Skeletal muscle cell (primary cell): ENCODE measurements at regions not wholly inside any gene's neighbourhood (a gene's known extent, or its start where the extent isn't known, plus 50 kb on each side); places are given as distances from the start of the nearest gene placed in this dataset.
A peak's percentile ranks its signal among the peaks of the same experiment; 100 is the strongest.
"Not testable (repeated sequence)": the region's sequence is repeated elsewhere in the genome, so short reads cannot be mapped to it uniquely, and the experiment has no call there.

Experiments used
- DNase-seq: peaks from one replicate; pipeline ENCODE4 v3.0.0-alpha.2; 2010; ENCODE audit warnings: low read depth
- H3K4me3 ChIP-seq: 2 replicates; pipeline ENCODE4 v1.5.1; 2011; ENCODE audit warnings: low read depth, mild to moderate bottlenecking, control low read depth, low read length, moderate library complexity

GRCh38 chr12:46579474-46579873 is 206.9 kb upstream of the SLC38A2 start:
- H3K4me3 ChIP-seq = no peak overlapping the region
- no peak for DNase-seq

- H3K4me3 ChIP-seq = no peak overlapping the region
- DNase-seq = no peak
Observed at GRCh38 chr12:46578190-46578982, 205.8 kb upstream of the SLC38A2 start.

GRCh38 chr12:46577063-46577776 is 204.6 kb upstream of the SLC38A2 start:
- H3K4me3 ChIP-seq = no peak overlapping the region
- DNase-seq = no peak

- no peak for DNase-seq
- H3K4me3 ChIP-seq = no peak overlapping the region
Observed at GRCh38 chr12:46574847-46575246, 202.3 kb upstream of the SLC38A2 start.

GRCh38 chr12:46573347-46573658 is 200.7 kb upstream of the SLC38A2 start:
- no peak overlapping the region for H3K4me3 ChIP-seq
- no peak for DNase-seq

- no peak overlapping the region for H3K4me3 ChIP-seq
- DNase-seq = no peak
Observed at GRCh38 chr12:46572644-46573346, 200.2 kb upstream of the SLC38A2 start.

GRCh38 chr12:46571608-46572007 is 199.0 kb upstream of the SLC38A2 start:
- H3K4me3 ChIP-seq = no peak overlapping the region
- no peak for DNase-seq

- H3K4me3 ChIP-seq = no peak overlapping the region
- DNase-seq = no peak
Observed at GRCh38 chr12:46569826-46570439, 197.4 kb upstream of the SLC38A2 start.

GRCh38 chr12:46567667-46568066 is 195.1 kb upstream of the SLC38A2 start:
- H3K4me3 ChIP-seq = no peak overlapping the region
- no peak for DNase-seq

GRCh38 chr12:46562625-46563225 is 190.2 kb upstream of the SLC38A2 start:
- peak; percentile 91 for DNase-seq
- no peak overlapping the region for H3K4me3 ChIP-seq

GRCh38 chr12:46561769-46562624 is 189.4 kb upstream of the SLC38A2 start:
- H3K4me3 ChIP-seq, DNase-seq: not testable (repeated sequence)

- DNase-seq = no peak
- no peak overlapping the region for H3K4me3 ChIP-seq
Observed at GRCh38 chr12:46560874-46561273, 188.3 kb upstream of the SLC38A2 start.

- H3K4me3 ChIP-seq = no peak overlapping the region
- no peak for DNase-seq
Observed at GRCh38 chr12:46560089-46560488, 187.5 kb upstream of the SLC38A2 start.

GRCh38 chr12:46559311-46559710 is 186.7 kb upstream of the SLC38A2 start:
- peak; percentile 77 for DNase-seq
- H3K4me3 ChIP-seq = no peak overlapping the region

- no peak for DNase-seq
- H3K4me3 ChIP-seq = no peak overlapping the region
Observed at GRCh38 chr12:46558677-46559076, 186.1 kb upstream of the SLC38A2 start.

GRCh38 chr12:46557539-46558373 is 185.2 kb upstream of the SLC38A2 start:
- H3K4me3 ChIP-seq = no peak overlapping the region
- no peak for DNase-seq

GRCh38 chr12:46556819-46557524 is 184.4 kb upstream of the SLC38A2 start:
- DNase-seq = peak; percentile 79
- H3K4me3 ChIP-seq = no peak overlapping the region
